Transverse colon (tissue), 4 donors: ENCODE measurements at regions not wholly inside any gene's neighbourhood (a gene's known extent, or its start where the extent isn't known, plus 50 kb on each side); places are given as distances from the start of the nearest gene placed in this dataset.

Source experiments
- EP300 ChIP-seq: sonication (generic); formaldehyde crosslinking; IDR thresholded peaks from one replicate; pipeline ENCODE4 v1.6.1; 2017; ENCODE audit warnings: antibody characterized with exemption, low read depth
- POLR2A ChIP-seq: fragments of 450-650 bp; IDR thresholded peaks from one replicate; pipeline ENCODE4 v1.6.1; 2016; ENCODE audit warnings: antibody characterized with exemption, mild to moderate bottlenecking, moderate library complexity
- POLR2AphosphoS5 ChIP-seq, 3 donors: sonication (generic); formaldehyde crosslinking; IDR thresholded peaks; one replicate each; pipeline ENCODE4 v1.6.1; 2016; ENCODE audit warnings: antibody characterized with exemption in 3 of 3
- TF ChIP-seq, protein P1 (sequence below), 5 experiments: fragments of 200-600 bp in 3 of 5; fragments of 450-650 bp in 2 of 5; sonication (generic) in 3 of 5; IDR thresholded peaks; 1 replicate in 2 of 5; 2 replicates in 3 of 5; pipeline ENCODE4 v1.5.1; 2016 to 2017; ENCODE audit warnings: antibody characterized with exemption in 5 of 5, inconsistent platforms in 3 of 5, mild to moderate bottlenecking in 2 of 5, moderate library complexity in 1 of 5

DNA sequence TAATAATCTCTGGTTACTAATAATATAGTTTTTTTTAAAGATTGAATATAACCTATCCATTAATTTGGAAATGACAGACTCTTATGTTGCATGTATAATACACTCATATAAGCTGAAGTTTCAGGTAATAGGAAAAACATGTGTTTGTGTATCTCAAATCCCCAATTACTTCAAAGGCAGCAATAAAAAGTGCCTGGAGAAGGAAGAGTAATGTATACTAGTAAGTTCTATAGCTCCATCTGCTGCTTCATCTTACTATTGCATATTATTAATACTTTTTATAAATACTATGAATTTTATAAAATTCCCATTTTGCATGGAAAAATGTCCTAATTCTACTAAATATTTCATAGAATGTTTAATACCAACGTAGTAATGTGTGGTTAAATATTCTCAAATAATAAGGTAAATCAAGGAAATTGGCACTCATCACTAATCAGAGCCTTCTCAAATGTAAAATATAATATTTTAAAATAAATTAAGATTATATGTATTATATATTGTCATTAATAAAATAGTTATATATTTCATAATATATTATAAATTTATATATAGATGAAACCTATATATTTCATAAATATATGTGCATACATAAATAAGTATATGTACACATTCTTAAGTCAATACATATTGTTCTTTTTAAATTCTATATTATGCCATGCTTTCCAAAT, 311.9 kb downstream of the HGF start:
- TF ChIP-seq POLR2A = no peak
- TF ChIP-seq, protein P1, sequence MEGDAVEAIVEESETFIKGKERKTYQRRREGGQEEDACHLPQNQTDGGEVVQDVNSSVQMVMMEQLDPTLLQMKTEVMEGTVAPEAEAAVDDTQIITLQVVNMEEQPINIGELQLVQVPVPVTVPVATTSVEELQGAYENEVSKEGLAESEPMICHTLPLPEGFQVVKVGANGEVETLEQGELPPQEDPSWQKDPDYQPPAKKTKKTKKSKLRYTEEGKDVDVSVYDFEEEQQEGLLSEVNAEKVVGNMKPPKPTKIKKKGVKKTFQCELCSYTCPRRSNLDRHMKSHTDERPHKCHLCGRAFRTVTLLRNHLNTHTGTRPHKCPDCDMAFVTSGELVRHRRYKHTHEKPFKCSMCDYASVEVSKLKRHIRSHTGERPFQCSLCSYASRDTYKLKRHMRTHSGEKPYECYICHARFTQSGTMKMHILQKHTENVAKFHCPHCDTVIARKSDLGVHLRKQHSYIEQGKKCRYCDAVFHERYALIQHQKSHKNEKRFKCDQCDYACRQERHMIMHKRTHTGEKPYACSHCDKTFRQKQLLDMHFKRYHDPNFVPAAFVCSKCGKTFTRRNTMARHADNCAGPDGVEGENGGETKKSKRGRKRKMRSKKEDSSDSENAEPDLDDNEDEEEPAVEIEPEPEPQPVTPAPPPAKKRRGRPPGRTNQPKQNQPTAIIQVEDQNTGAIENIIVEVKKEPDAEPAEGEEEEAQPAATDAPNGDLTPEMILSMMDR (IDR thresholded peaks at IDR 0.05) = peak; percentile 30 to 41 (median 34)
- TF ChIP-seq POLR2AphosphoS5 (IDR thresholded peaks at IDR 0.05) = no peak
- TF ChIP-seq EP300 = no peak
